B cell (primary cell): ENCODE measurements at regions not wholly inside any gene's neighbourhood (a gene's known extent, or its start where the extent isn't known, plus 50 kb on each side); places are given as distances from the start of the nearest gene placed in this dataset.

Experiments used
- ATAC-seq: fragments of 200-7000 bp; cut with Tn5 transposase; one replicate; pipeline ENCODE4 v1.10.0; 2021; ENCODE audit warnings: low read depth, mild to moderate bottlenecking, moderate number of reproducible peaks, moderate library complexity
- CTCF ChIA-PET: fragments of 350-600 bp; sonication (Branson Sonifier 250); formaldehyde crosslinking; loops from one replicate; lab custom pipeline; 2021; ENCODE audit warnings: antibody characterized with exemption, inconsistent platforms; lab: Charles Lee
- POLR2A ChIA-PET: fragments of 350-600 bp; sonication (Branson Sonifier 250); formaldehyde crosslinking; loops from one replicate; lab custom pipeline; 2021; ENCODE audit warnings: antibody characterized with exemption; lab: Charles Lee
- DNase-seq: peaks from one replicate; pipeline ENCODE4 v3.0.0; 2013
- H2AFZ ChIP-seq: 2 replicates; pipeline ENCODE4 v1.6.1; 2012; ENCODE audit warnings: mild to moderate bottlenecking, low read depth, low read length; ENCODE audit not compliant: insufficient read depth, poor library complexity, severe bottlenecking
- H3K27ac ChIP-seq, 2 donors: 1 replicate in 1 of 2; 2 replicates in 1 of 2; pipeline ENCODE4 v1.5.1; 2012 to 2013; ENCODE audit warnings: low read length in 2 of 2, mild to moderate bottlenecking in 2 of 2, moderate library complexity in 1 of 2
- H3K27me3 ChIP-seq, 4 experiments: fragments of 200-600 bp in 1 of 4; sonication (generic) in 1 of 4; replicated peaks in 1 of 4; 1 replicate in 2 of 4; 2 replicates in 2 of 4; pipeline versions ENCODE4 v1.6.1 to v1.7.0; 2013 to 2016; ENCODE audit warnings: low read length in 3 of 4, mild to moderate bottlenecking in 2 of 4, mixed read lengths in 1 of 4, moderate library complexity in 1 of 4; ENCODE audit not compliant: insufficient read depth in 4 of 4, control insufficient read depth in 3 of 4; ENCODE audit errors: control extremely low read depth in 1 of 4
- H3K36me3 ChIP-seq, 2 experiments: replicated peaks in 1 of 2; 1 replicate in 1 of 2; 2 replicates in 1 of 2; pipeline versions ENCODE4 v1.6.1 to v1.7.1; 2013; ENCODE audit warnings: low read length in 1 of 2; ENCODE audit not compliant: insufficient read depth in 2 of 2, control insufficient read depth in 1 of 2; ENCODE audit errors: control extremely low read depth in 1 of 2, extremely low read depth in 1 of 2
- H3K4me1 ChIP-seq, 2 donors: fragments of 200-600 bp in 1 of 2; sonication (generic) in 1 of 2; 1 replicate in 1 of 2; 2 replicates in 1 of 2; pipeline versions ENCODE4 v1.5.1 to v1.6.1; 2013 to 2017; ENCODE audit warnings: low read length in 2 of 2; ENCODE audit not compliant: control insufficient read depth in 2 of 2, insufficient read depth in 2 of 2
- H3K4me2 ChIP-seq: replicated peaks from 2 replicates; pipeline ENCODE3; 2012; ENCODE audit warnings: mild to moderate bottlenecking, low read depth, low read length; ENCODE audit not compliant: poor library complexity, severe bottlenecking
- H3K4me3 ChIP-seq, 5 experiments: fragments of 200-600 bp in 1 of 5; sonication (generic) in 1 of 5; 1 replicate in 3 of 5; 2 replicates in 2 of 5; pipeline versions ENCODE4 v1.5.1 to v1.7.0; 2011 to 2016; ENCODE audit warnings: low read length in 4 of 5, mild to moderate bottlenecking in 4 of 5, low read depth in 2 of 5, control low read depth in 1 of 5, moderate library complexity in 1 of 5; ENCODE audit not compliant: insufficient read depth in 1 of 5; ENCODE audit errors: control extremely low read depth in 1 of 5, extremely low read depth in 1 of 5
- H3K79me2 ChIP-seq: fragments of 200-600 bp; sonication (generic); one replicate; pipeline ENCODE4 v1.6.0; 2016; ENCODE audit warnings: low read length; ENCODE audit not compliant: control insufficient read depth, insufficient read depth
- H3K9ac ChIP-seq: fragments of 200-600 bp; sonication (generic); 2 replicates; pipeline ENCODE4 v1.6.1; 2017; ENCODE audit warnings: mild to moderate bottlenecking, low read length, moderate library complexity
- H3K9me3 ChIP-seq, 3 donors: one replicate each; pipeline versions ENCODE4 v1.6.1 to v1.7.1; 2013; ENCODE audit warnings: low read length in 2 of 3; ENCODE audit not compliant: control insufficient read depth in 2 of 3, insufficient read depth in 1 of 3; ENCODE audit errors: control extremely low read depth in 1 of 3
- H4K20me1 ChIP-seq: 2 replicates; pipeline ENCODE4 v1.6.0; 2012; ENCODE audit warnings: mild to moderate bottlenecking, low read length; ENCODE audit not compliant: insufficient read depth, control insufficient read depth, poor library complexity, severe bottlenecking
- H3K27ac Mint-ChIP-seq: one replicate; pipeline ENCODE4 v1.8.0; 2021; ENCODE audit warnings: mixed read lengths
- H3K27me3 Mint-ChIP-seq: one replicate; pipeline ENCODE4 v1.8.0; 2021; ENCODE audit warnings: mixed read lengths
- H3K4me1 Mint-ChIP-seq: one replicate; pipeline ENCODE4 v1.8.0; 2021; ENCODE audit warnings: mixed read lengths
- H3K4me3 Mint-ChIP-seq: one replicate; pipeline ENCODE4 v1.8.0; 2021; ENCODE audit warnings: mixed read lengths
- H3K9me3 Mint-ChIP-seq: one replicate; pipeline ENCODE4 v1.8.0; 2022; ENCODE audit warnings: mixed read lengths; ENCODE audit not compliant: insufficient read depth
- EZH2 ChIP-seq: IDR thresholded peaks from 2 replicates; pipeline ENCODE4 v1.6.1; 2012; ENCODE audit warnings: borderline replicate concordance, low read depth, mild to moderate bottlenecking, moderate library complexity, low read length; ENCODE audit not compliant: insufficient read depth, poor library complexity, severe bottlenecking
- WGBS: methylation state at CpG from one replicate; pipeline ENCODE4 v1.1.5; 2013; ENCODE audit warnings: missing lambda C conversion rate; ENCODE audit not compliant: insufficient coverage; 5-methylcytosine and 5-hydroxymethylcytosine counted together
- intact Hi-C: fragments of 100-400 bp; cut with micrococcal nuclease; formaldehyde crosslinking; loops from one replicate; pipeline ENCODE4 v1.10.0; 2022
- TF ChIP-seq, protein P1 (sequence below): fragments of 200-600 bp; IDR thresholded peaks from one replicate; pipeline ENCODE4 v1.8.0; 2022; ENCODE audit warnings: antibody characterized with exemption, mild to moderate bottlenecking

DNA sequence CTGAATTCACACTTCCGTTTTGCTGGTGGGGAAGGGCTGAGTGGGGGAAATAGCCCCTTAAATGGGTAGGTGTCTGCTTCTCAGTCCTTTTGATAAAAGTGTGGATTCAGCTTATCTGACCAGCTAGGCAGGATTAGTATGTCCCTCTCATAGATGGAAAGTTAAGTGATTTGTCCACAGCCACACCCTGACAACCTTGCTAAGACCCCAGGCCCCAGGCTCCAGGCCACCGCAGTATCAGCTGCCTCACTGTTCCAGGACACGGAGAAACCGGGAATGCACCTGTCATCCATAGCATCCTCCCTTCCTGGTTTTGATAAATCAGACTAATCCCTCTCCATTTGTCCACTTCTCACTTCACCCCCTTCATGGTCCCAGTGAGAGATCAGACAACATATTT is 197.7 kb downstream of the USP12 start:
- no peak overlapping the region for H2AFZ ChIP-seq
- no peaks in the 10 kb centered on the region for H4K20me1 ChIP-seq
- H3K4me3 ChIP-seq = no peak overlapping the region
- H3K4me2 ChIP-seq = no peak overlapping the region
- no peaks in the 10 kb centered on the region for H3K79me2 ChIP-seq
- WGBS = 94% methylated on average over 3 of the region's 4 CpGs
- peaks cover 0 to 3% of the 10 kb centered on the region in 2 donors for H3K4me1 ChIP-seq
- intact Hi-C loops = no loop called here
- Mint-ChIP-seq H3K9me3 (no peaks in the 10 kb centered on the region), H3K4me1 (peaks cover 7% of the 10 kb centered on the region), H3K27ac (no peak overlapping the region), H3K4me3 (no peak overlapping the region), H3K27me3 (peaks cover 3% of the 10 kb centered on the region)
- no peak for TF ChIP-seq EZH2
- TF ChIP-seq, protein P1, sequence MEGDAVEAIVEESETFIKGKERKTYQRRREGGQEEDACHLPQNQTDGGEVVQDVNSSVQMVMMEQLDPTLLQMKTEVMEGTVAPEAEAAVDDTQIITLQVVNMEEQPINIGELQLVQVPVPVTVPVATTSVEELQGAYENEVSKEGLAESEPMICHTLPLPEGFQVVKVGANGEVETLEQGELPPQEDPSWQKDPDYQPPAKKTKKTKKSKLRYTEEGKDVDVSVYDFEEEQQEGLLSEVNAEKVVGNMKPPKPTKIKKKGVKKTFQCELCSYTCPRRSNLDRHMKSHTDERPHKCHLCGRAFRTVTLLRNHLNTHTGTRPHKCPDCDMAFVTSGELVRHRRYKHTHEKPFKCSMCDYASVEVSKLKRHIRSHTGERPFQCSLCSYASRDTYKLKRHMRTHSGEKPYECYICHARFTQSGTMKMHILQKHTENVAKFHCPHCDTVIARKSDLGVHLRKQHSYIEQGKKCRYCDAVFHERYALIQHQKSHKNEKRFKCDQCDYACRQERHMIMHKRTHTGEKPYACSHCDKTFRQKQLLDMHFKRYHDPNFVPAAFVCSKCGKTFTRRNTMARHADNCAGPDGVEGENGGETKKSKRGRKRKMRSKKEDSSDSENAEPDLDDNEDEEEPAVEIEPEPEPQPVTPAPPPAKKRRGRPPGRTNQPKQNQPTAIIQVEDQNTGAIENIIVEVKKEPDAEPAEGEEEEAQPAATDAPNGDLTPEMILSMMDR = no peak
- H3K27ac ChIP-seq = no peak overlapping the region
- no peak overlapping the region for H3K9ac ChIP-seq
- ChIA-PET POLR2A (no interaction called here), CTCF (interaction anchor here (0.6 to 3.3 kb wide), 2 partner anchors 12 to 941 kb away, joined by 3 to 16 read pairs; no protein-coding TSS in a partner anchor)
- no peaks in the 10 kb centered on the region for H3K9me3 ChIP-seq
- no peak for DNase-seq
- ATAC-seq = no peak
- H3K36me3 ChIP-seq = no peaks in the 10 kb centered on the region
- no peaks in the 10 kb centered on the region for H3K27me3 ChIP-seq

DNA sequence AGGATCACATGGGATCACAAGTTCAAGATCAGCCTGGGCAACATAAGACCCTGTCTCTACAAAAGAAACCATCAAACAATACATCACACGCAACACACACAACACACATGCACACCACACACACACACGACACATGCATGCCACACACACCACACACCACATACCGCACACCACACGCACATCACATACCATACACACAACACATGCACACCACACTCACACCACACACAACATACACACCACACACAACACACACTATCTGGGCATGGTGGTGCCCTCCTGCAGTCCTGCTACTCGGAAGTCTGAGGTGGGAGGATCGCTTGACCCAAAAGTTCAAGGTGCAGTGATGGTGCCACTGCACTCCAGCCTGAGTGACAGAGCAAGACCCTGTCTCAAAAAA is 198.3 kb downstream of the USP12 start:
- intact Hi-C loops = no loop called here
- Histone ChIP-seq H3K79me2 (no peaks in the 10 kb centered on the region), H3K9me3 (no peaks in the 10 kb centered on the region), H4K20me1 (no peaks in the 10 kb centered on the region), H3K4me3 (no peak overlapping the region), H3K27me3 (no peaks in the 10 kb centered on the region), H3K9ac (no peak overlapping the region), H3K4me1 (peaks cover 0 to 3% of the 10 kb centered on the region in 2 donors), H3K36me3 (no peaks in the 10 kb centered on the region), H3K4me2 (no peak overlapping the region), H2AFZ (no peak overlapping the region), H3K27ac (no peak overlapping the region)
- TF ChIP-seq, protein P1 = no peak
- TF ChIP-seq EZH2 = no peak
- H3K4me1 Mint-ChIP-seq = peaks cover 7% of the 10 kb centered on the region
- ATAC-seq (no peak), DNase-seq (no peak)
- no peaks in the 10 kb centered on the region for H3K27me3 Mint-ChIP-seq
- no peak overlapping the region for H3K27ac Mint-ChIP-seq
- H3K9me3 Mint-ChIP-seq = no peaks in the 10 kb centered on the region
- 80% methylated on average over 6 of the region's 6 CpGs for WGBS
- CTCF ChIA-PET = no interaction called here
- H3K4me3 Mint-ChIP-seq = no peak overlapping the region
- POLR2A ChIA-PET = no interaction called here
